Loucy (cell line): ENCODE measurements at regions not wholly inside any gene's neighbourhood (a gene's known extent, or its start where the extent isn't known, plus 50 kb on each side); places are given as distances from the start of the nearest gene placed in this dataset.

Source experiments
- H2AFZ ChIP-seq: fragments of 200-600 bp; sonication (generic); 2 replicates; pipeline ENCODE4 v1.6.0; 2016; ENCODE audit warnings: antibody characterized with exemption, mild to moderate bottlenecking, low read length, moderate library complexity
- H3F3A ChIP-seq: fragments of 200-600 bp; 2 replicates; pipeline ENCODE4 v1.6.0; 2016; ENCODE audit warnings: antibody characterized with exemption, low read depth, mild to moderate bottlenecking
- H3K27me3 ChIP-seq: fragments of 200-600 bp; sonication (generic); 2 replicates; pipeline ENCODE4 v1.6.1; 2014; ENCODE audit warnings: low read length, mild to moderate bottlenecking; ENCODE audit not compliant: insufficient read depth, poor library complexity, severe bottlenecking
- H3K36me3 ChIP-seq: fragments of 200-600 bp; sonication (generic); 2 replicates; pipeline ENCODE4 v1.6.1; 2016; ENCODE audit warnings: low read length; ENCODE audit not compliant: insufficient read depth
- H3K4me1 ChIP-seq: fragments of 200-600 bp; sonication (generic); 2 replicates; pipeline ENCODE4 v1.5.1; 2014; ENCODE audit warnings: low read length, mild to moderate bottlenecking; ENCODE audit not compliant: insufficient read depth, poor library complexity, severe bottlenecking
- H3K4me2 ChIP-seq: fragments of 200-600 bp; sonication (generic); 2 replicates; pipeline ENCODE4 v1.6.0; 2014; ENCODE audit warnings: antibody characterized with exemption, low read length, low read depth, mild to moderate bottlenecking; ENCODE audit not compliant: poor library complexity, severe bottlenecking
- H3K4me3 ChIP-seq: fragments of 200-600 bp; sonication (generic); 2 replicates; pipeline ENCODE4 v1.5.1; 2014; ENCODE audit warnings: low read length, mild to moderate bottlenecking, mixed read lengths; ENCODE audit not compliant: poor library complexity, severe bottlenecking
- H3K79me2 ChIP-seq: fragments of 200-600 bp; sonication (generic); 2 replicates; pipeline ENCODE4 v1.6.1; 2014; ENCODE audit warnings: low read length; ENCODE audit not compliant: insufficient read depth
- H3K9ac ChIP-seq: fragments of 200-600 bp; sonication (generic); 2 replicates; pipeline ENCODE4 v1.6.0; 2014; ENCODE audit warnings: mild to moderate bottlenecking, low read depth, low read length, moderate library complexity; ENCODE audit not compliant: poor library complexity, severe bottlenecking
- H3K9me2 ChIP-seq: fragments of 200-600 bp; sonication (generic); replicated peaks from 2 replicates; pipeline ENCODE4 v1.6.1; 2016; ENCODE audit warnings: low read depth, low read length, mixed read lengths
- H3K9me3 ChIP-seq: fragments of 200-600 bp; sonication (generic); 2 replicates; pipeline ENCODE4 v1.6.1; 2014; ENCODE audit warnings: mild to moderate bottlenecking, antibody characterized with exemption, low read length, low read depth; ENCODE audit not compliant: insufficient read depth
- H4K20me1 ChIP-seq: fragments of 200-600 bp; sonication (generic); 2 replicates; pipeline ENCODE4 v1.6.0; 2014; ENCODE audit warnings: antibody characterized with exemption, low read length, mild to moderate bottlenecking; ENCODE audit not compliant: insufficient read depth, poor library complexity, severe bottlenecking
- CTCF ChIP-seq: fragments of 200-600 bp; sonication (generic); conservative IDR thresholded peaks from 2 replicates; pipeline ENCODE4 v1.5.1; 2014; ENCODE audit warnings: mild to moderate bottlenecking, antibody characterized with exemption, low read length
- EZH2phosphoT487 ChIP-seq: fragments of 200-600 bp; IDR thresholded peaks from 2 replicates; pipeline ENCODE4 v1.6.1; 2018; ENCODE audit warnings: antibody characterized with exemption, mild to moderate bottlenecking, moderate library complexity, borderline replicate concordance

GRCh38 chr16:49055824-49056545 lies 225.7 kb downstream of the CBLN1 start:
- Histone ChIP-seq H3K27me3 (no peaks in the 10 kb centered on the region), H3K9me2 (no peaks in the 10 kb centered on the region), H4K20me1 (no peaks in the 10 kb centered on the region), H3K9ac (no peak overlapping the region), H3K4me1 (no peaks in the 10 kb centered on the region), H3K9me3 (no peaks in the 10 kb centered on the region), H3K4me2 (no peak overlapping the region), H3K79me2 (no peaks in the 10 kb centered on the region), H3K36me3 (no peaks in the 10 kb centered on the region), H2AFZ (no peak overlapping the region), H3K4me3 (no peak overlapping the region), H3F3A (no peaks in the 10 kb centered on the region)
- TF ChIP-seq EZH2phosphoT487, result no peak
- TF ChIP-seq CTCF, result no peak

DNA sequence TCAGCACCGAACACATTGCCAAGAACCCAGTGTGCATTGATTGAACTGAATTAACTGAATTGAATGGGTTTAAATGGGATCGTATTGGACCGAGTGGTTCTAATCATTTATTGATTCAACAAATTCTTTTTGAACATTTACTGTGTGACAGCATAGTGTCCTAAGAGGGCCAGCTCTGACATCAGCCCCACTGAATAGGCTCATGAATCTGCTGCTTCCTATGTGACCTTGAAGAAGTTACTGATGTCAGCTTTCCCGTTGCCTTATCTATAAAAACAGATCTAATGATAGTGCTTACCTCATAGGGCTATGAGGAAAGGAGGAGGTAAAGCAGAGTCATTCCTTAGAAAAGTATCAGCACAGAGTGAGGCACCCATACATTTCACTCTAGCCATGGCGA lies 226.3 kb downstream of the CBLN1 start:
- no peak overlapping the region for H3K4me2 ChIP-seq
- H3K9ac ChIP-seq, result no peak overlapping the region
- no peaks in the 10 kb centered on the region for H3K36me3 ChIP-seq
- no peak overlapping the region for H2AFZ ChIP-seq
- no peaks in the 10 kb centered on the region for H3K9me2 ChIP-seq
- H3K27me3 ChIP-seq, result no peaks in the 10 kb centered on the region
- H3F3A ChIP-seq, result no peaks in the 10 kb centered on the region
- H3K4me1 ChIP-seq, result no peaks in the 10 kb centered on the region
- no peaks in the 10 kb centered on the region for H3K79me2 ChIP-seq
- TF ChIP-seq EZH2phosphoT487 (no peak), CTCF (no peak)
- H3K4me3 ChIP-seq, result no peak overlapping the region
- H3K9me3 ChIP-seq, result no peaks in the 10 kb centered on the region
- H4K20me1 ChIP-seq, result no peaks in the 10 kb centered on the region

DNA sequence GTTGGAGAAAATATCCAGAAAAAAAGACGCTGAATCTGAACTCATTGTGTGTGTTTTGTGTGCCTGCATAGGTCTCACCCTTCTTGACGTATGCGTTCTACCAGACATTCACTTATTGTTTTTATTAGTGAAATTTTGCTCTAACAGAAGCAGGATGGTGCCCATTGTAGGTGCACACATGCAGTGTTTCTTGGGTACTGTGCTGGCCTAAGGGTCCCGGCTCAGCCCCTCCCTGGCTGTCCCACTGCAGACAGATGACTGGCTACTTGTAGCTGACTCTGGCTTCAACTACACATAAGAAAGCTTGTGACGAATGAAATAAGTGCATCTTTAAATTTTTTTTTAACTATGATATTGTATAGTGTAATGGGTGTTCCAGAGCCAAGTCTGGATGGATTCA lies 227.0 kb downstream of the CBLN1 start:
- no peak overlapping the region for H2AFZ ChIP-seq
- no peak overlapping the region for H3K4me2 ChIP-seq
- no peaks in the 10 kb centered on the region for H3K36me3 ChIP-seq
- H4K20me1 ChIP-seq, result no peaks in the 10 kb centered on the region
- H3K9me2 ChIP-seq, result no peaks in the 10 kb centered on the region
- no peaks in the 10 kb centered on the region for H3K9me3 ChIP-seq
- no peaks in the 10 kb centered on the region for H3K4me1 ChIP-seq
- H3K27me3 ChIP-seq, result no peaks in the 10 kb centered on the region
- H3K79me2 ChIP-seq, result no peaks in the 10 kb centered on the region
- H3F3A ChIP-seq, result no peaks in the 10 kb centered on the region
- TF ChIP-seq CTCF, result no peak
- no peak for TF ChIP-seq EZH2phosphoT487
- H3K9ac ChIP-seq, result no peak overlapping the region
- no peak overlapping the region for H3K4me3 ChIP-seq
